Activated CD8-positive, alpha-beta memory T cell treated with anti-CD3 and anti-CD28 coated beads, Interleukin-2, amount 50 U/mL, for 4 hours (primary cell): ENCODE measurements at regions not wholly inside any gene's neighbourhood (a gene's known extent, or its start where the extent isn't known, plus 50 kb on each side); places are given as distances from the start of the nearest gene placed in this dataset.

Experiments
- DNase-seq: peaks from one replicate; pipeline ENCODE4 v3.0.0-alpha.2; 2020

DNA sequence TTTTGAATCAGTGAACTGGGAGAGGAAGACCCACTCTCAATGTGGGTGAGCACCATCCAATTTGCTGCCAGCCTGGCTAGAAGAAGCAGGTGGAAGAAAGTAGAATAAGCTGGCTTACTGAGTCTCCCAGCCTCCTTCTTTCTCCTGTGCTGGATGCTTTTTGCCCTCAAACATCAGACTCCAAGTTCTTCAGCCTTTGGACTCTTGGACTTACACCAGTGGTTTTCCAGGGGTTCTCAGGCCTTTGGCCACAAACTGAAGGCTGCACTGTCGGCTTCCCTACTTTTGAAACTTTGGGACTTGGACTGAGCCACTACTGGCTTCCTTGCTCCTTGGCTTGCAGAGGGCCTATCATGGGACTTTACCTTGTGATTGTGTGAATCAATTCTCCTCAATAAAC is 804.2 kb upstream of the SLITRK1 start:
- DNase-seq, result no peak

DNA sequence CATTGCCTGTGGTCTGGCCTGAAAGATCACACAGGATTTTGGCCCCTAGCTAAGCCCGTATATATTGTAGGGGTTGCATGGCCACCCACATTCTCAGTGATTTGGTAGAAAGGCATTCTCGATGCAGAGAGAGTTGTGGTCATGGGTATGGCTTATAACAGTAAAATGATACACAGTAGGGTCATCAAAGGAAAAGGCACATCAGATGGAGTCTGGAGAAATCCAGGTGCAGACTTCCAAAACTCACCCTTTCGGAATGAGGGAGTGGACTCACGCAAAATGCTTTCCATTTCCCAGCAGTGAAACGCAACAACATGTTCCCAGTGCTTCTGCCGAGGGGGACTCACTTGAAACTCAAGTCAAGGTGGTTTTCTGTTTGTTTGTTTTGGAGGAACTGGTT is 802.5 kb upstream of the SLITRK1 start:
- DNase-seq, result no peak

DNA sequence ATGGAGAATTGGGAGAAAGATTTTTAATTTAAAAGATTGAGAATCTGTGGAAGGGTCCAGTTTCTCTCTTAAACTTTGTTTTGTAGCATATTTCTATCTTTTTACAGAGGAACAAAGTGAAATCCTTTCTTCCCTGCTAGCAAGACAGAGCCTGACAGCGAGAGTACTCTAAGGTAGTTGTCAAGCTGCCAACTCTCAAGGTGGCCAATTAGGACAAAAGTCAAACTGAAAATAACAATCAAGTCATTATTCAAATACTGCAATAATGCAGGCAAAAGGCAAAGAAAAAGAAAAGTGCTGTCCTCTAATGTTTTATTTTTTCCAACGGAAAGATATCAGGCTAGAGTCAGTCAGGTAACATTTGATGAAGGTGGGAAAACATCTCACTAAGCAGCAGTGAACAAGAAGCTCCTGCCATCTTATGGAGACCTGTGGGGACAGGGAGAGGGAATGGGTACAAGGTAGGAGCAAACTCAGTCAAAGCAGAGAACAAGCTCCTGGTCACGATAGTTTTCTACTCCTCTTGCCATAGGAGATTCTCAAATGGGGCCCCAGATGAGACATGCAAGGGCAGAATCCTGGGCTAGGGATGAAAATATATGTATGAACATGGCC is 801.9 kb upstream of the SLITRK1 start:
- DNase-seq, result no peak

DNA sequence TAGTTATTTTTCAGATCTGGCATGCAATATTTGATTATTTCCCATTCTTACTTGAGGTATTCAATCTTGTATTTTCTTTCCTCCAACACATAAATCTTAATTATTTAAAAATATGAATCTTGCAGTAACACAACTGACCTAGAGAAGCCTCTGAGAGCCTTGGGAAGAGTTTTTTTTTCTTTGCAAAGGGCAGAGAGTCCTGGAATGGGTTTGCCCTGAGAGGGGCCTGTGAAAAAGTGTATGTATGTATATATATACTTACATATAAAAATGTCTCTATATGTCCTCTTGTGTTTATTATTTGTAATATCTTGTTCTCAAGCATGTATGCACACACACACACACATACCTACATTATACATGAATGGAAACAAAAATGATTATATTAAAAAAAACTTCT is 801.2 kb upstream of the SLITRK1 start:
- DNase-seq, result no peak

DNA sequence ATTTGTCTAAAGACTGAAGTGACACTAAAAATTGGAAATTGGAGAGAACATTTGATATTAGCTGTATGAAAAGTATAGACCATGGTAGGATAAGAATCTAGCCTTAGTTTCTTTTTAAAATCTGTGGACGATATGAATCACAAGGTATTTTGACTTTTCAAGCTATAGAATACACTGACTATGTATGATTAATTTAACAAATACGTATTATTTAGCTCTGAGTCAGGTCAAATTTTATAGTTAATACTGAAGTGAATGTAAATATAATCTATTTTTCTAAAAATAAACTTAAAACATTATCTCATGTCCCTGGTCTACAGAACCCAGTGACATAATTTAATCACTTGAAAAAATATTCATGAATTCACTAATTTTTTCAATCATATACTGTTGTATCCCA is 795.6 kb upstream of the SLITRK1 start:
- no peak for DNase-seq

DNA sequence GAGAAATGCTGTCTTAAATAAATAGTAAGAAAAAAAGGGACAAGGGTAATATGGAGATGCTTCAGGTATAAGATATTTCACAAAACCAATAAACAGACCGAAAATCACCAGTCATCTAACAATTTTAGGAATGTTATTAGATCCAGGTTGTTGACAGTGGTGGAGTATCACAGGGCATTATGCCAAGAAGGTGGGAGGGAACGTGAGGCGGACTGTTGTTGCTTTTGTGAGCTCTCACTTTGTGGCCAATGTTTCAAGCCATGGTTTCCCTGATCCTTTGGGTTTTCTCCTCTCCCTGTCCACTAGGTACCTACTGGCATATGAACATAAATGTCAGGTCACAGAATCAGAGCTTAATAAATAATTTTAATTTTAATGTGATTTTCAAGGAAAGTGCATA is 790.3 kb upstream of the SLITRK1 start:
- no peak for DNase-seq

DNA sequence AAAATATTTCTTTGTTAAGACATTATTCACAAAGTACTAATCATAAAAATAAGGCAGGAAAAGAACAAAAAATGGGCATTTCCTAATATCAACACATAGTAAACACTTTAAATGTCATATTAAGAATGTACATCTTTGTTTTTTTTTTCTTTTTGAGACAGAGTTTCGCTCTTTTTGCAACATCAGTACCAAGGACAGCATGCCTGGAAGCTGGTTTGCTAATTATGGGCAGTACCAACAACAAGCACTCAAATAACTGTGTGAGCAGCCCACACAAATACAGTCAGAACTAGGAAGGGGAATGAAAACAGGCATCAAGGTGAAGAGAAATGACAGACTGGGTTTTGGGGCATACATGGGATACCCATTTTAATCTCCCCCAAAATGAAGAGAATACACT is 788.0 kb upstream of the SLITRK1 start:
- DNase-seq, result no peak

DNA sequence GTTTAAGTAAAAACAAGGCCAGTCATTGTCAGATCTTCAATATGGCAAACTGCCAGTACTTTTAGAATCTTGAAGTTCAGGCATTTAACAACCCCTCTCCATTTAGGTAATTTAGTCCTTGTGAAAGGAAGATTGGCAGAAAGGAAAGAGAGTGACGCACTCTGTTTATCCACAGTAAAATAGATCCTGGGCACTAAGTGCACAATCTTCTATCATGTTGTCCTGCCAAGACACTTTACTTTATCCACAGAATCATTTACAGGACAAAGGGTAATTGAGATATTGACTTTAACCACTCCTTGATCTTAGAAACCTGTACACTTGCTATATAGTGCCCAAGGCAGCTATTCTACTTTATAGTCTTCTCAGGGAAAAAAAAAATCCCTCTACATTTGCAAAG is 786.4 kb upstream of the SLITRK1 start:
- DNase-seq, result no peak

DNA sequence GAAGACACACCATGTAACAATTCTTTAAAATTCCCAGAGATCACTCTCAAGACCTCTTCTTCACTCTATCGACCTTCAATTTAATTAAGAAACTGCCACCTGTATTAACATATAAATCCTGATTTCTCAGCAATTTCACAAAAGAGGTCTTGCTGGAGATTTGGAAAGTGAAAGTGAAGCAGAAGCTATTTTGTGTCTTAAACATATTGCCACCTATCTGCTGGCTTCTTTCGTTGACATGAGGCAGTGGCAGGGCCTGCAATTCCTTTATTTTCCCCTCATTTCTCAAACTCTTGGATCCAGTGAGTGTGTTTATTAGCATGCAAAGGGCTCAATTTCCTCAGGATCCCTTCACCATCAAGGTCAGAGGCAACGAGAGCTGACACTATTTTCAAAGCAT is 780.2 kb upstream of the SLITRK1 start:
- DNase-seq, result no peak

DNA sequence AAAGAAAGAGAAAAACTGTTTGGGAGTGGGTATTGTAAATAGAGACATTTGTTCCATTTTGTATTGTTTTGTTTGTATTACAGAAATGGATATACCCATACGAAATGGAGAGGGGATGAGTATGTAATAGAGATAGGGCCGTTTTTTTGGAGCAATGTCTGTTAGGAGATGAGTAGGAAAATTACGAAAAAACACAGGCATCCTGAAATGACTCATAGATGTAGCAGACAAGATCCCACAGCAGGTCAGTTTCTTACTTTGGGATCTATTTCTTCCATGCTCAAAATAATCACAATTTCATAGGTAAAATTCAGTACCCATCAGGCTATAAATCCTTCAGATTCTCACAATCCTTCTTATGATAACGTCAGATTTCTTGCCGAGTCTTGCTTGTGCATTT is 779.4 kb upstream of the SLITRK1 start:
- no peak for DNase-seq

DNA sequence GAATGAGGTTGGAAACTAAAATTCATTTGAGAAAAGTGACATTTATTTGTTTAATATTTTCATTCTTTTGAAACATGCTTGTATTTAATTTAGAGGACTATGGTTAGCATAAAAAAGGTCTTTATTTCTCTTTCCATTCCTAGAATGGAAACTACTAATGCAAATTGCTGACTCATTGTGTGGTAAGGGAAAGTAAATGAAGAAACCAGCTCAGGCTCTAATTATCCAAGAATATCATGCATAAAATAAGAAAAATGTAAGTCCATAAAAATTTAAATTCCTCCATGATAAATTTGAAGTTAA is 777.0 kb upstream of the SLITRK1 start:
- no peak for DNase-seq

DNA sequence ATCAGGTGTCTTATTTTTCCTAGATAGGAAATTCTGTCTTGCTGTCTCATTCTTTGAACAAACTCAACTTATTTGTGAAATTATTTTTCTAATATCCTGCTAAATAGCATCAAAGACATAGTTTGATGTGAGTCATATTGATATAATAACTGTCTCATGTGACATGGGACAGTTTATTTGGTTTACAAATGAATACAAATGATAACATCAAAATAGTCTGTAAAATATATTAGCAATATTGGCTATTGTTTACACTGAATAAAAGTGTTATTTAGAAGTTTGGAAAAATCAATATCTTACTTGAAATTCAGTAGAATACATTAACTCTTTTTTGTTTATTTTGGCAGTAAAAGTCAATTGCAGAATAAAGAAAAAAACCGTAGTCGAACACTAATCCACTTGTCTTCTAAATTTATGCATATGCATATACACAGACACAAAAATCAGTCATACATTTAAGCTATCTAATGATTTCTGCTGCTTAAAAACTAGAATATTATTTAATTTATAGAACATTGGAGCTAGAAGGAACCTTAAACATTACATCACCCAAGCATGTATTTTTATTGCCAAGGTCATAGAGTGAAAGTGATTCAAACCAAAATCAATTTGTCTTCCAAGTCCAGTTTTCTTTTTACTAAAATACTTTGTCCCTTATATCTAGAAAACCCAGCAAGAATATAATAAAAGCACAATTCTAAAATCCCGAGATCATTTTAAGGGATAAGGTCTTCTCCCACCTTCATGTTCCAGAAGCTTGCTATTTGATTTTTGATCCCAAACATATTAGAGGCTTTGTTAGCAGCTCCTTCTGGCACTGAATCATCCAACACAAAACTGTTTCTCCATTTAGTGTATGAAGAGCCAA is 776.5 kb upstream of the SLITRK1 start:
- no peak for DNase-seq

DNA sequence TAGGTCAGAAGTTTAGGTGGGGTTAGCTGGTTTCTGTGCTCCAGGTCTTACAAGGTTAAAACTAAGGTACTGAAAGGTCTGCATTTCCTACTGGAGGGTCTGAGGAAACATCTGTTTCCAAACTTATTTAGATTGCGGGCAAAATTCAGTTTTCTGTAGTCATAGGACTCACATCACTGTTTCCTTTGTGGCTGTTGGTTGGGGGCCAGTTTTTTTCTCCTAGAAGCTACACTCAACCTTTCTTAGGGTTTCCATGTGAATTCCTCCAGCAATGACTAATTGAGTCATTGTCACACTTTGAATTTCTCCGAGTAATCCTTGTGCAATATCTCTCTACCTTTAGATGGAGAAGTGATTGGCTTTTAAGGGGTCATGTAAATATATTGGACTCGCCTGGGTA is 773.4 kb upstream of the SLITRK1 start:
- no peak for DNase-seq

DNA sequence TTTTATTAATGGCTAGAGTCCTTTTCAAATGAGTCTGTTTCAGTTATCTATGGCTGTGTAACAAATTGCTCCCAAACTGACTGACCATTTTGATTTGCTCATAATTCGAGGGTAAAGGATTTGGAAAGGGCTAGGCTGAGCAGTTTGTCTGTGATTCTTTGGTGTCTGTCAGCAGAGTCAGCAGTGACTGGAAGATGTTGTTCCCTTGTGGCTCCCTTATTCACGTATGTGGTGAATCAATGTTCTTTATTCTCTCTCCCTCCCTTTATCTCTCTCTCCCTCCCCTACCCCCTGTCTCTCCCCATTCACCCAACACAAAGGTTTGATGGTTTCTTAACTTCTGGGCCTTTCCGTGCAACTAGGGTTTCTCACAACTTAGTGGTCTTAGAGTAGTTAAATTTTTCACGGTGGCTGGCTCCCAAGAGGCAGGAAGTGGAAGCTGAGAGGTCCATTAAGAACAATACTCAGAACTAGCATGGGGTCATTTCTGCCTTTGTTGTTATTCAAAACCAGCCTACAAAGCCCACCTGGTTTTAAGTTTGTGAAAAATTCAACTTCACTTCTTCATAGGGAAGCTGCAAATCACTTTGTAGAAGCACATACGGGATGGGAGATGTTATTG is 772.5 kb upstream of the SLITRK1 start:
- no peak for DNase-seq

DNA sequence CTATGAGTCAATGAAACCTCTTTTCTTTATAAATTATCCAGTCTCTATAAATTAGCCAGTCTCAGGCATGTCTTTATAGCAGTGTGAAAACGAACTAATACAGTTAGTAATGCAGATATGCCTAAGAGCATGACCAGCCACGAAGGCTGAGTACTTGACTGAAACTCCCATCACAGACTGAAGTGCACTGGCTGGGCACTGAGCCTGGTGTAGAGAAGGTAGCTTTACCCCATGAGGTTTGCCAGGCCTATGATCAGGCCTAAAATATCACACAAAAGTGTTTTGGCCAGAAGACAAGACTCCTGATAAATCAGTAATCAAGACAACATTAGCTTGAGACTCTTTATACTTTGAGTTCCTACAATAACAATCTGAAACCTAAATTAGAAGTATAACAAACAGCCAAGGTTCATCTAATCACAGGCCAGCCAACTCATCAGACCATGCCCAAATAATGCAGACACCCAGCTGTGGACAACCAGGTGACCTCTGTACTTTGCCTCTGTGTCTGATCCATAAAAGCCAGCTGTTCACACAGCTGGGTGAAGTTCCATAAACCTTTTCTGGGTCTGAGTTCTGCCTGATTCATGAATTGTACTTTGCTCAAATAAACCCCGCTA is 771.8 kb upstream of the SLITRK1 start:
- no peak for DNase-seq

DNA sequence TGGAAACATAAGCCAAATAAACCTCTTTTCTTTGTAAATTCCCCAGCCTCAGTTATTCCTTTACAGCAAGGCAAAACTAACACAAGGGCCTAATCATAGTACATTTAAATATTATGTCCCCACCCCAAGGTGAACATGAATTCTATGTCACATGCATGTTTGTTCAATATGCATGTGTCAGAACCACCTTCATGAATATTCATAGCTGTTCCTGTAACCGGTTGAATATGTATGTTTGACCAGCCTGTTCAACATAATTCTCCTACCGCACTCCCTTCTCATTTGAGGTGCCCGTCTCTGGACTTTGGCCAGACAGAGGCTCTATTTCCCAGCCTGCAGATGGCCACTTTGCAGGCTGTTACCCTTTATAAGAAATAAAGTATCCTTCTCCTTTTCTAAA is 769.4 kb upstream of the SLITRK1 start:
- no peak for DNase-seq

DNA sequence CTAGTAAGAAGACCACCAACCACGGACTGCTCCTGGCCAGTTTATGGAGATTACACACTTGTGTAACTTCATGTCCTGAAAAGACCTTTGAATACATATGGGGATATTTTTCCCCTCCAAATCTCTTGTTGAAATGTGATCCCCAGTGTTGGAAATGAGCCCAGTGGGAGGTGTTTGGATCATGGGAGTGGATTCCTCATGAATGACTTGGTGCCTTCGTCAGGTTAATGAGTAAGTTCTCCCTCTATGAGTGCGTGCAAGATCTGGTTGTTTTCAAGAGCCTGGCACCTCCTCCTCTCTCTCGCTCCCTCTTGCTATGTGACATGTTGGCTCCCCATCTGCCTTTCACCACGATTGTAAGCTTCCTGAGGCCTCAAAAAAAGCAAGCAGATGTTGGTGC is 769.0 kb upstream of the SLITRK1 start:
- DNase-seq, result no peak

DNA sequence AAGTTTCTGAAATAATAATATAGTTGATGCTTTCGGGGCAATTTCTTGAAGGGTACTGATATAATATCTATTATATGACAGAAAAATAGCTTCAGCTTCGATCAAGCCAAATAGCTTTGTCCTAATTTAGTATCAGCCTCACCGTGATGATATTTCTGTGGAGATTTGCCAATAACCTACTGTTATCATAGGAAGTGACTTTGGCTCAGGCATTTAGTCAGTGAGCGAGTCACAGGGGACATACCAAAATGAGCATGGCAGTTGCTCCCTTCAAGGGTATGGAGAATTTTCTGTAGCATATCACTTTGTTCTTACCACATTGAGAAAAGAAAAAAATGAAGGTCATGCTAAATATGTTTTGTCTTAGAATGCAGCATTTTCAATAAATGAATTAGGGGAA is 767.6 kb upstream of the SLITRK1 start:
- no peak for DNase-seq

DNA sequence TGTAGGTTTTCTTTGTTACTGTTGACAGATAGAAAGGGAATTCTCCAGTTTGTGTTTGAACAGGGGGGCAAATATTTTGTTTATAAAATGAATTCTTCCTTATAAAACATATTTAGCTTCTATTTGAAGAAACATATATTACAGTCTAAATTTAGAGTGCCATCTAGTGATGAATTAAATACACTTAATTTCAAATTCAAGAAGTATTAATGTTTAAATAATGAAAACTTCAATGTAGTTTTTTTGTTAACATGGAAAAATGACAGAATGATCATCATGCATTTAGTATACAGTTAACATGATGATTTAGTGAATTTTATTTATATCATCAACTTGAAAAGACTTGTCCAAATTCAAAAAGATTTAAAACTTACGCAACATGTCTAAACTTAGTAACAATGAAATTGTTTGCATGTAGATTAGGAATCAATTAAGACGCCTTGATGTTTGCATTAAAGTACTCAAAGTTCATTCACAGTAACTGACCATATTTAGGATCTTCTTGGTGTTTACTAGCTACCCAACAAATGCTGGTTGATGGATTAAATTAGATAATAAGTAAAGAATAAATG is 765.9 kb upstream of the SLITRK1 start:
- DNase-seq, result no peak

DNA sequence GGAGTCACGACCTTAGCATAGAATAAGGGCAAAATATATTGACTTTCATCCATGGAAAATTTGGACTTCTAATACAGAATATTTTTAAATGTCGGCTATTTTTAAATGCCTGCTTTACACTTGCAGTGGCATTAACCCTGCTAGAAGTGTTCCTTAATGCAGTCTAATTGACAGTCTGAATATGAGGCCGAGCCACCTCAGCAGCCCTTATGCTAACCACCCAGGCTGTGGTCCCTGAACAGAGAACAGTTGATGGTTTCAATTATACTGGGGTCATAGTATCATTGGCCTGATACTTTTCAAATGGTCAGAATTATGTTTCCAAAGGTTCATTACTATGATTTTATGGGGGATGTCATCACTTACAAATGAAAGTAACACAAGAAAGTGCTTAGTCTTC is 764.7 kb upstream of the SLITRK1 start:
- no peak for DNase-seq

DNA sequence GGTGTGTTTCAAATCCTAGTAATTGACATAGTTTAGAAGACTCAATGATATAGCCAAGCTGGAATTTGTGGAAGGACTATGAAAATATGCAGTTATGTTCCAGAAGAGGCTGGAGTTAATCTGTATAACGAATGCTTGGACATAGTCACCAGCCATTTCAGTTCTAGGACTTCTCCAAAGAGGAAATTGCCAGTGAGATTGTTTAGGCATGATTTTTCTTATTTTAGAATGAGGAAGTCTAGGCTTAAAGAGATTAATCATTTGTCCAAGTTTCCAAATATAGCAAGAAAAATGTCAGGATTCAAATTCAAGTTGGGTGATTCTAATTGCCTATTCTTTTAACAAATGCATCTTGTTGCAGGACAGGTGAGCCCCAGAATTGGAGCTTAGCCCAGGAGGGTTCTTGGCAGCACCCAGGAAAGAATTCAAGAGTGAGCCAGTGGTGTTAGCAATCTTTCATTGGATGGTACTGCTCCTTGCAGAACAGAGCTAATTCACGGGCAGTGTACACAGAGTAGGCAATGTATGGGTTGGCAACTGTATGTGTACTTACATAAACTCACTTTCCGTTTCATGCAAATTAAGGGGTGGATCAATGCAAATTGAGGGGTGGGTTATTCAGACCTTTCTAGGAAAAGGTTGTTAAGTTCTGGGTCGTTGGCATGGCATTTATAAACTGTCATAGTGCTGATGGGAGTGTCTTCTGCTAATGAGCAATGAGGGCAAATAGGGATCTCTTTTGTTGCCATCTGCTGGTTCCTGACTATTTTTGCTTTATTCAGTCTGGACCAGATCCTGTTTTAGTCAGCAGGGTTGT is 763.1 kb upstream of the SLITRK1 start:
- DNase-seq, result no peak

DNA sequence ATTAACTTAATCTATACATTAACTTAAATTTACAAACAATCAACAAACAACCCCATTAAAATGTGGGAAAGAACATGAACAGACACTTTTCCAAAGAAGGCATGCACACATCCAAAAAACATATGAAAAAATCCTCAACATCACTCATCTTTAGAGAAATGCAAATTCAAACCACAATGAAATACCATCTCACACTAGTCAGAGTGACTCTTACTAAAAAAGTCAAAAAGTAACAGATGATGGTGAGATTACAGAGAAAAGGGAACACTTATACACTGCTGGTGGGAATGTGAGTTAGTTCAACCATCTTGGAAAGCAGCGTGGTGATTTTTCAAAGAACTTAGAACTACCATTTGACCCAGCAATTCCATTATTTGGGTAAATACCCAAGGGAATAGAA is 759.2 kb upstream of the SLITRK1 start:
- DNase-seq, result no peak

DNA sequence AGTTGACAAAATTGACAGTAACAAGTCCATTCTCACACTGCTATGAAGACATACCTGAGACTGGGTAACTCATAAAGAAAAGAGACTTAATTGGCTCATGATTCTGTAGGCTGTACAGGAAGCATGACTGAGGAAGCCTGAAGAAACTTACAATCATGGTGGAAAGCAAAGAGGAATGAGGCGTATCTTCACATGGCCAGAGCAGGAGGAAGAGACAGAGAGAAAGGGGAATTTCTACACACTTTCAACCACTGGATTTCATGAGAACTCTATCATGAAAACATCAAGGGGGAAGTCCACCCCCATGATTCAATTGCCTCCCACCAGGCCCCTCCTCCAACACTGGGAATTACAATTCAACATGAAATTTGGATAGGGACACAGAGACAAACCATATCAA is 758.4 kb upstream of the SLITRK1 start:
- no peak for DNase-seq
